ENCODE measurements at regions not wholly inside any gene's neighbourhood (a gene's known extent, or its start where the extent isn't known, plus 50 kb on each side); places are given as distances from the start of the nearest gene placed in this dataset.

GRCh38 chr13:21817878-21818277, 147.0 kb downstream of the FGF9 start:
- DNase-seq (ENCODE audit: low spot score) = no peak

GRCh38 chr13:21822029-21822428, 151.2 kb downstream of the FGF9 start:
- DNase-seq (ENCODE audit: low spot score) = peak; percentile 72

DNA sequence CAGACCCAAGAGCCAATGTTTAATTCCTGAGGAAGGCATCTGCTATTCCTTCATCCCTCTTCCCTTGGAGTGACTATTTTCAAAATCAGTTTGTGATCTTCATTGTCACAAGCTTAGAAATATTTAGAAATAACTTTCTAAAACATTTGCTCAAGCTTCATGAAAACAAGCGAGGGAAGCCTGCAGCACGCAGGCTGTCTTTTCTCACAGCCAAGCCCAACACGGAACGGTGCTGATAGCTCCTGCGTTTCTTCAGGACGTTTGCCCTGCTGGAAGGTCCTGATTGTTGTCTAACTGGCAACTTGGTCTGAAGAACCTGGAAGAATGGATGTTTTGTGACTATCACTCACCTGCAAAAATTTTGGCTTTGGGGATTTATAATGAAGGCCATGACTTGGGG, 152.5 kb downstream of the FGF9 start:
- peak; percentile 57 for DNase-seq (ENCODE audit: low spot score)

DNA sequence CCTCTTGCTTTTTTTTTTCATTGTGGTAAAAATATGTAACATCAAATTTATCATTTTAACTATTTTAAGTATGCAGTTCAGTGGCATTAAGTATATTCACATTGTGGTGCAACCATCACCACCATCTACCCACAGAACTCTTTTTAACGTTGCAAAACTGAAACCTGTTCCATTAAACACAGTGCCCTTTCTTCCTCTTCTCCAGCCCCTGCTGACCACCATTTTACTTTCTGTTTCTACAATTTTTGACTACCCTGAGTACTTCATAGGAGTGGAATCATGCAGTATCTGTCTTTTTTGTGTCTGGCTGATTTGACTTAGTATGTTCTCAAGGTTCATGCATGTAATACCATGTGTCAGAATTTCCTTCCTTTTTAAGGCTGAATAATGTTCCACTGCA, 153.1 kb downstream of the FGF9 start:
- DNase-seq (ENCODE audit: low spot score) = no peak

- peak; percentile 97 for DNase-seq (ENCODE audit: low spot score)
Observed at GRCh38 chr13:21825186-21825585, 154.3 kb downstream of the FGF9 start.

GRCh38 chr13:21825801-21826200, 154.9 kb downstream of the FGF9 start:
- no peak for DNase-seq (ENCODE audit: low spot score)

DNA sequence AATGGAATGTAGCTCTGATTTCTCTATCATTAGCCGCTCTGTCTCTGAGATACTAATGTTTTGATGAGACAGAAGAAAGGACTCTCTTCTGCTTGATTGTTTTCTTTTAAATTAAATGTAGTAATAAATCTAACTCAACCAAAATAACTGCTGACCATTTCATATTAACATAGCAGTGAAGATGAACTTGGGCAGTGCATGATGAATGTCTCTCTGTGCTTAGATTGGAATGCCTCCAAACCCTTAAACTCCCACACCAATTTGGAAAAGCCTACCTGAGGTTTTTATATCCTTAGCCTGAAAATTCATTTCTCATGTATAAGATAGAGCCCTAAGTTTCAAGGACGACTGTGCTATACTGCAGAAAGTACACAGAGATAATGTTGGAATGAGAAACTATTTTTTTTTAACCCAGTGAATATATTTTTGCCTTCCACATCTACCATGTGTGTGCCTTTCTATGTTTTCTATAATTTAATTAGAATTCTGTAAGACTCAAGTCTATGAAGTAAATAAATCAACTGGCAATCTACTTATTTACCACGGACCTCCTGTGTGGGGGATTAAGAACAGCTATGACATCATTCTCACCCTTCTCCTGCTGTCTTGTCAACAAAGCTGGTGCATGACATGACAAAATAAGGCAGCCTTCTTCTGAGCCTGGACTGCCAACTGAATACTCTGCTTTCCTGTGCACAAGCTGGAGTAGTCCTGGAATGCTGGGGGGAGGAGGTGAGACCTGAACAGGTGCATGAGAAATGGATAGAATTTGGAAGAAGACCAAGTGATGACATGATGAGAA, 155.5 kb downstream of the FGF9 start:
- DNase-seq (ENCODE audit: low spot score) = peak; percentile 52

DNA sequence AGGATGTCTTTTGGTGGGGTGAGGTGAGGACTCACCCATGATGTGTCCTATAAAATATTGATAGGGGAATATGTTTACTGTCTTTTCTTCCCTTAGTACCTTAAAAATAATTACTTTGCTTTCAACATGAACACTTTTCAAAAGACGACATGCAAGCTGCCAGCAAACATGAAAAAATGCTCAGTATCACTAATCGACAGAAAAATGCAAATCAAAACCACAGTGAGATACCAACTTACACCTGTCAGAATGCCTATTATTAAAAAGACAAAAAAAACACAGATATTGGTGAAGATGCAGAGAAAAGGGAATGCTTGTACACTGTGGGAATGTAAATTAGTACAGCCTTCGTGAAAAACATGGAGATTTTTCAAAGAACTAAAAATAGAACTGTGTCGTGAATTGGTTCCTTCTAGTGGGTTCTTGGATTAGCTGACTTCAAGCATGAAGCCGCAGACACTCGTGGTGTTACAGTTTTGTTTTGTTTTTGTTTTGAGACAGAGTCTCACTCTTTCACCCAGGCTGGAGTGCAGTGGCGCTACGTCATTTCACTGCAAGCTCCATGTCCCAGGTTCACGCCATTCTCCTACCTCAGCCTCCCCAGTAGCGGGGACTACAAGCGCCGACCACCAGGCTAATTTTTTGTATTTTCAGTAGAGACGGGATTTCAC, 160.9 kb downstream of the FGF9 start:
- no peak for DNase-seq (ENCODE audit: low spot score)

DNA sequence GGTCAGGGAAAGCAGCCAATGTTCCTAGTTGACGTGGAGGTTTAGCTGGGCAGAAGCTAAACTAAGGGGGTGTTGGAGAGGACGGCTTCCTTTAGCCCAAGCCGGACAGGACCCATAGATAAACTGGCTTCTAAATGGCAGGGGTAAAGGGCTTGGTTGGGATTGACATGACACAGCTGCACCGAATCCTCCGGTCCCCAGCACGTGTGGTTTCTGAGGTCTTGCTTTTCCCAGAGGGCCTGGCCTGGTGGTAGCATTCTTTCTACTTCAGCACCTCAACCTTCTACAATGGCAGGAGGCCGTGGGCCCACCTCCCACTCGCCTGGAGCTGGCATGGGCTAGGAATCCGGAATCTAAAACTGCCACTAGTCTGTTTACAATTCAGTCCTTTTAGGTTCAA, 163.0 kb downstream of the FGF9 start:
- DNase-seq (ENCODE audit: low spot score) = no peak

GRCh38 chr13:21834521-21834920, 163.6 kb downstream of the FGF9 start:
- DNase-seq (ENCODE audit: low spot score) = peak; percentile 94

GRCh38 chr13:21837288-21837687, 166.4 kb downstream of the FGF9 start:
- no peak for DNase-seq (ENCODE audit: low spot score)

DNA sequence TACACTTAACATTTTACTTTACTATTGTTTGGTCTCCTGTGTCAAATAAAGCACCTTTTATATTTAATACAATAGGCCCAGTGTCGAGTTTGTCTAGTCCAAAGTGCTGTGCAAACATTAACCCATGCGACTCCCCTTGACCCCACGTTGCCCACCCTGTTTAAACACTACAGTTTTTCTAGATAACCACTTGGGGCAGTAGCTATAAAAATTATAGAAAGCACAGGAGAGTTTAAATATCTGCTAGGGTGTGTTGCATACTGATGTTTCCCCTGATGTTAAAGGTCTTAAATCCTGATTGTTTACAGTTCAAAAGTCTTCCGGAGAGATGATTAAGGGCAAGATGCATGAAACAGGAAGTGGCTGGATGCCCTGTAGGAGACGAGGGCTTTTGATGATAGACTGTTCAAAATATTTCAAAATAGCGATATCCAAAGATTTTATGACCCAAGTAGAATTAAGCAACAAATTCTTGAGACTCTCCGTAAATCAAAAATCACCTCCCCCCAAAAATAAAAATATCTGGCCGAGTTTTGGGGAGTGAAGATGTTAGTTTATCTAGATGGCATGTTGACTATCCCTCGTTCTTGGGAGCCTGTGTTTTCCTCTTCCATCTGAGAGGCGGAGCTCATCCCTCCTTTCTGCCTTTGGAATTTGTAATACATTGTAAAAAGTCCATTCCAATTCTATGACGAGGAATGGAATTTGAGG, 167.1 kb downstream of the FGF9 start:
- peak; percentile 94 for DNase-seq (ENCODE audit: low spot score)

- DNase-seq (ENCODE audit: low spot score) = no peak
Observed at GRCh38 chr13:21846605-21847004, 175.7 kb downstream of the FGF9 start.

GRCh38 chr13:21849323-21849722, 178.4 kb downstream of the FGF9 start:
- DNase-seq (ENCODE audit: low spot score) = peak; percentile 83

DNA sequence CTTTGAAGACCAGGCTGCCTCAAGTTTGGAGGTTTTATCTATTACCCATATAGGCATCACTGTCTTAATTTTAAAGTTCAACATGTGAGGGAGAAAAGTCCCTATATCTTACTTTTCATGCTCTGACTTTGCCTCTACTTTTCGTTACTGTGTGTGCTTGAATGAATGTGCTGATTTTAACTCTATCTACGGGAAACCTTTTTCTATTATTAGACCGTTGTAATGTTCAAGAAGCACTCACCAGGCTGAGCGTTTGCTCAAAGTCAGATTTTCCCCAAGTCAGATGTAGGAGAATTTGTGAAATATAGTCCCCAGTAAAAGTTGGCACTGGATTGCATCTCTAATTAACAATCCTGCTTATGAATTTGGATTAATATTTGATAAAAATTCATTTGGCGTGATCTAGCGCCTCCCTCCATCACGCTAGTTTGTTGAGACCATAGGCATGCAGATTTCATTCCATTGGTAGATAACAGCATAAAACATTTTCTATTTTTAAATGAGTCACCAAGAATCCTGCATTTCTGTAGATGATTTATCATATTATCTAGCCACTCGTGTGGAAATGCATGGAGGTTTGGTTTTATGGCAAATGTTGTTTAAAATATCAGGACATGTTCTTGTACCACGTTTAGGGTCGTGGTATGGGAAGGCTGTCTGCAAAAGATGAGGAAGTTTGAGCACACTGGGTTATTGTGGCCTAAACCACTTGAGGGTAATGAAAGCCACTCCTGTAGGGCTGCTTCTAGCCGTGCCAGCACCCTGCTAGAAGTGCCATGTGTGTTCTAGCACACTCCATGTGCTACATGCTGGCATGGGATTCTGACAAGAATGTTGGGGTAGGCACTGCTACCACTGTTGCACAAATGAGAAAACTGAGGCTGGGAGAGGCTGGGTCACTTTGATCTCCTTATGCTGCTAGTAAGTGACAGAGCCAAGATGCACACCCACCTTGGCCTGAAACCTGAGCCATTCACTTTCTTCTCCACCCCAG, 179.4 kb downstream of the FGF9 start:
- DNase-seq (ENCODE audit: low spot score) = no peak

- DNase-seq (ENCODE audit: low spot score) = no peak
Observed at GRCh38 chr13:21852043-21852442, 181.2 kb downstream of the FGF9 start.

DNA sequence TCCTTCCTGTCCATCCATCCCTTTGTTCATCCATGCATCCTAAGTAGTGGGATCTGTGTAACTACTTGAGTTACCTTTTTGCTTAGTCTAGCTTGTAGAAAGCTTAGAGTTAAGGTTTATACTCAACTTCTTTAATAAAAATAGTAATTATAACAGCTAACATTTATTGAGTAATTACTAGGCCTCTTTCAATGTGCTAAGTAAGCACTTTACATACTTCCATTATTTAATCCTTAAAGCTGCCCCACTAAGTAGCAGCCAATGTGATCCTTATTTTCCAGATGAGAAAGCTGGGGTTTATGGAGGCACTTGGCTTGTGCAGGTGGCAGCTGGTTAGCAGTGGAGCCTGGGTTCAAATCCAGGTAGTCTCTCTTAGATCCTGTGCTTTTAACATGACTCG, 182.9 kb downstream of the FGF9 start:
- no peak for DNase-seq (ENCODE audit: low spot score)

- no peak for DNase-seq (ENCODE audit: low spot score)
Observed at GRCh38 chr13:21868823-21869222, 197.9 kb downstream of the FGF9 start.

GRCh38 chr13:21871382-21871781, 200.5 kb downstream of the FGF9 start:
- DNase-seq (ENCODE audit: low spot score) = no peak

GRCh38 chr13:21871919-21872318, 201.0 kb downstream of the FGF9 start:
- no peak for DNase-seq (ENCODE audit: low spot score)

DNA sequence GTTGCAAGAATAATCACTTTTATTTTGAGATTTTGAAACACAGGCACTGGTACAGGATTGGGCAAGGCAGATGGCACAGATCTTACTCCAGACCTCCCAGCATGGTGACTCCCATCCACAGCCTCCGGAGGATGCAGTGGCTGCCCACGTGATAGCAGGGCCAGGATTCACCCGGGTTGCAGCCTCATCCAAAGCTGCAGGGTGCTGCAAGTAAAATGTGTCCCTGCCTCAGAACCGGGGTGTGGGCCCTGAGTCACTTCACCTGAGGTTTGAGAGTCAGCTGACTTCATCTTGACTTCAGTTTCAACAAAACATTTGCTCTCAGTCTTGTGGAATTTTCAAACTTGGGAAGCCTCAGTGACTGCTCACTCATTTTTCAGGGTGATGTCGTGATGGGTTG, 201.9 kb downstream of the FGF9 start:
- DNase-seq (ENCODE audit: low spot score) = no peak
